HG03575 (cell line): ENCODE measurements at regions not wholly inside any gene's neighbourhood (a gene's known extent, or its start where the extent isn't known, plus 50 kb on each side); places are given as distances from the start of the nearest gene placed in this dataset.

ENCODE experiments used
- ATAC-seq: cut with Tn5 transposase; IDR thresholded peaks from one replicate; pipeline ENCODE4 v1.9.1; 2021; ENCODE audit not compliant: unreplicated experiment, insufficient number of reproducible peaks, low FRiP score; ENCODE audit errors: extremely low read depth

- ATAC-seq: peak; percentile 54
These were observed 72.7 kb upstream of the MGAT5 start for GRCh38 chr2:134181219-134181618.

- no peak for ATAC-seq
These were observed 70.2 kb upstream of the MGAT5 start for GRCh38 chr2:134183679-134184078.

- ATAC-seq: no peak
These were observed 68.2 kb upstream of the MGAT5 start for GRCh38 chr2:134185639-134186038.

GRCh38 chr2:134189009-134189720, 64.7 kb upstream of the MGAT5 start:
- no peak for ATAC-seq

- ATAC-seq: no peak
These were observed 63.6 kb upstream of the MGAT5 start for GRCh38 chr2:134190062-134190806.

GRCh38 chr2:134190807-134191203, 63.1 kb upstream of the MGAT5 start:
- no peak for ATAC-seq

GRCh38 chr2:134191835-134192234, 62.0 kb upstream of the MGAT5 start:
- ATAC-seq: no peak

GRCh38 chr2:134193006-134193405, 60.9 kb upstream of the MGAT5 start:
- ATAC-seq: no peak

- no peak for ATAC-seq
These were observed 59.4 kb upstream of the MGAT5 start for GRCh38 chr2:134194519-134194918.

GRCh38 chr2:134195341-134195740, 58.5 kb upstream of the MGAT5 start:
- ATAC-seq: no peak

- ATAC-seq: no peak
These were observed 56.4 kb upstream of the MGAT5 start for GRCh38 chr2:134197445-134197844.

GRCh38 chr2:134198006-134198634, 55.8 kb upstream of the MGAT5 start:
- no peak for ATAC-seq

GRCh38 chr2:134199123-134199522, 54.7 kb upstream of the MGAT5 start:
- no peak for ATAC-seq

GRCh38 chr2:134200036-134200618, 53.7 kb upstream of the MGAT5 start:
- no peak for ATAC-seq

GRCh38 chr2:134201533-134201932, 52.3 kb upstream of the MGAT5 start:
- ATAC-seq: no peak

GRCh38 chr2:134202371-134202770, 51.5 kb upstream of the MGAT5 start:
- ATAC-seq: no peak

GRCh38 chr2:134203175-134203574, 50.7 kb upstream of the MGAT5 start:
- ATAC-seq: no peak
